Fibroblast of mammary gland (primary cell): ENCODE measurements at regions not wholly inside any gene's neighbourhood (a gene's known extent, or its start where the extent isn't known, plus 50 kb on each side); places are given as distances from the start of the nearest gene placed in this dataset.

ENCODE experiments used
- DNase-seq: peaks from one replicate; pipeline ENCODE4 v3.0.0-alpha.2; 2010; ENCODE audit warnings: low read depth
- H3K4me3 ChIP-seq: 2 replicates; pipeline ENCODE4 v1.5.1; 2011; ENCODE audit warnings: low read depth, mild to moderate bottlenecking, low read length, moderate library complexity; ENCODE audit not compliant: control insufficient read depth
- CTCF ChIP-seq: conservative IDR thresholded peaks from 2 replicates; pipeline ENCODE4 v1.5.1; 2011; ENCODE audit warnings: low read depth, low read length, inconsistent platforms; ENCODE audit not compliant: control insufficient read depth, insufficient read depth

- no peak for TF ChIP-seq CTCF
- H3K4me3 ChIP-seq = no peak overlapping the region
- DNase-seq = no peak
Measured at GRCh38 chr10:53111529-53111928, 338.9 kb upstream of the MBL2 start.

GRCh38 chr10:53109320-53109719, 336.7 kb upstream of the MBL2 start:
- H3K4me3 ChIP-seq = no peak overlapping the region
- DNase-seq = no peak
- no peak for TF ChIP-seq CTCF

- no peak for DNase-seq
- H3K4me3 ChIP-seq = no peak overlapping the region
- no peak for TF ChIP-seq CTCF
Measured at GRCh38 chr10:53108317-53108934, 335.8 kb upstream of the MBL2 start.

- DNase-seq = no peak
- no peak overlapping the region for H3K4me3 ChIP-seq
- no peak for TF ChIP-seq CTCF
Measured at GRCh38 chr10:53107711-53108110, 335.1 kb upstream of the MBL2 start.

- no peak for TF ChIP-seq CTCF
- DNase-seq = no peak
Measured at GRCh38 chr10:53102424-53102823, 329.8 kb upstream of the MBL2 start.

GRCh38 chr10:53093878-53094277, 321.3 kb upstream of the MBL2 start:
- H3K4me3 ChIP-seq = no peak overlapping the region
- no peak for TF ChIP-seq CTCF
- DNase-seq = no peak

More at GRCh38 chr10:53102424-53102823, 329.8 kb upstream of the MBL2 start:
- no peak overlapping the region for H3K4me3 ChIP-seq

DNA sequence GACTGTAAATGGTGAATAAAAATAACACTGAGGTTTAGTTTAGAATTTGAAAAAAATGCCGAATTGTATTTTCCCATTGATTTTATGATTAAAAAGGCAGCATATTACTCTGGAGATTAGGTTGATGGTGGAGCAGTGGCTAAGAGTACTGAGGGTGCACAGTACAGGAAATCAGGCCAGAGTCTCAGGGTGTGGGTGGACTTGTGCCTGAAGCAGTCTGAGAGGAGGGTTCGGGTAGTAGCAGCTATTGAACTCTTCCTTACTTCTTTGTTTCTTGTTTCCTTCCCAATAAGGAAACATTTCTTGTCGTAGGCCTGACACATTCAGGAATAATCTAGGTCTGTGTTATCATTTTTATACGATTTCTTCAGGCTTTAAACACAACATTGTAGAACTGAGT, 319.0 kb upstream of the MBL2 start:
- no peak for TF ChIP-seq CTCF
- DNase-seq = no peak
- no peak overlapping the region for H3K4me3 ChIP-seq
